Spleen (tissue), 11 donors: ENCODE measurements at regions not wholly inside any gene's neighbourhood (a gene's known extent, or its start where the extent isn't known, plus 50 kb on each side); places are given as distances from the start of the nearest gene placed in this dataset.

Experiments used
- DNase-seq: peaks from one replicate; pipeline ENCODE4 v3.0.0-alpha.2; 2020
- H3K27ac ChIP-seq, 8 donors: fragments of 200-600 bp; sonication (generic) in 7 of 8; 1 replicate in 4 of 8; 2 replicates in 4 of 8; pipeline versions ENCODE4 v1.5.0 to v1.8.0; 2016 to 2021; ENCODE audit warnings: inconsistent platforms in 4 of 8, mild to moderate bottlenecking in 4 of 8, moderate library complexity in 1 of 8
- H3K27me3 ChIP-seq, 7 donors: fragments of 200-600 bp; sonication (generic) in 6 of 7; replicated peaks in 1 of 7; 1 replicate in 4 of 7; 2 replicates in 3 of 7; pipeline versions ENCODE4 v1.5.0 to v1.8.0; 2016 to 2021; ENCODE audit warnings: inconsistent platforms in 3 of 7, mild to moderate bottlenecking in 1 of 7
- H3K36me3 ChIP-seq, 6 donors: fragments of 200-600 bp; sonication (generic) in 5 of 6; 1 replicate in 4 of 6; 2 replicates in 2 of 6; pipeline versions ENCODE4 v1.5.0 to v1.8.0; 2016 to 2021; ENCODE audit warnings: inconsistent platforms in 2 of 6
- H3K4me1 ChIP-seq, 6 donors: fragments of 200-600 bp; sonication (generic) in 5 of 6; 1 replicate in 3 of 6; 2 replicates in 3 of 6; pipeline versions ENCODE4 v1.5.0 to v1.8.0; 2016 to 2021; ENCODE audit warnings: inconsistent platforms in 3 of 6
- H3K4me3 ChIP-seq, 8 donors: fragments of 200-600 bp; sonication (generic) in 7 of 8; 1 replicate in 4 of 8; 2 replicates in 4 of 8; pipeline versions ENCODE4 v1.5.0 to v1.8.0; 2016 to 2021; ENCODE audit warnings: inconsistent platforms in 4 of 8, mild to moderate bottlenecking in 4 of 8, moderate library complexity in 2 of 8
- H3K9me3 ChIP-seq, 8 donors: fragments of 200-600 bp; sonication (generic) in 7 of 8; 1 replicate in 4 of 8; 2 replicates in 4 of 8; pipeline versions ENCODE4 v1.5.0 to v1.8.0; 2016 to 2021; ENCODE audit warnings: inconsistent platforms in 4 of 8
- CTCF ChIP-seq, 11 experiments: fragments of 200-600 bp in 7 of 11; fragments of 450-650 bp in 4 of 11; sonication (generic) in 4 of 11; IDR thresholded peaks in 8 of 11; conservative IDR thresholded peaks in 3 of 11; 1 replicate in 7 of 11; 2 replicates in 4 of 11; pipeline versions ENCODE4 v1.4.0 to v1.8.0; 2016 to 2021; ENCODE audit warnings: antibody characterized with exemption in 11 of 11, inconsistent platforms in 4 of 11, mild to moderate bottlenecking in 1 of 11
- POLR2A ChIP-seq, 3 donors: fragments of 450-650 bp; IDR thresholded peaks; one replicate each; pipeline ENCODE4 v1.5.1; 2017; ENCODE audit warnings: antibody characterized with exemption in 3 of 3, mild to moderate bottlenecking in 1 of 3
- POLR2AphosphoS5 ChIP-seq, 3 donors: sonication (generic); formaldehyde crosslinking; IDR thresholded peaks; one replicate each; pipeline ENCODE4 v1.5.1; 2017; ENCODE audit warnings: antibody characterized with exemption in 3 of 3
- WGBS, 5 donors: extraction: QIAGEN DNeasy Blood & Tissue Kit in 3 of 5; methylation state at CpG; one replicate each; pipeline versions ENCODE4 v1.1.5 to v1.1.7; 2013 to 2018; 5-methylcytosine and 5-hydroxymethylcytosine counted together
- intact Hi-C: fragments of 100-400 bp; cut with DNase I; formaldehyde crosslinking; loops from one replicate; pipeline ENCODE4 v1.15.0; 2023; ENCODE audit warnings: low total_unique reads
- donor health status: healthy with polysubstance abuse.
- donor health status: DM: no; HTN: no; CAD: no; lungs with moderate emphysema.
- donor health status: DM: no; HTN: no; CAD: no.
- donor health status: Bipolar disorder and iron deficiency.
- donor health status: healthy.
- donor health status: DM: no; HTN: no; CAD: no.
- donor health status: DM: yes; HTN: yes; CAD: no.

- intact Hi-C loops: no loop called here
- Histone ChIP-seq H3K4me3 (no peak overlapping the region), H3K9me3 (no peaks in the 10 kb centered on the region), H3K27me3 (peaks cover 0 to 38% (median 5%) of the 10 kb centered on the region in 7 donors), H3K36me3 (no peaks in the 10 kb centered on the region), H3K4me1 (peaks cover 0 to 43% (median 19%) of the 10 kb centered on the region in 6 donors), H3K27ac (no peak overlapping the region)
- WGBS, 5 donors: 85 to 98% (median 95%) methylated on average over 8 of the region's 8 CpGs
- TF ChIP-seq CTCF (IDR thresholded peaks at IDR 0.05 in 8 of 11, conservative IDR thresholded peaks at IDR 0.05 in 3 of 11) (no peak), POLR2A (IDR thresholded peaks at IDR 0.05) (no peak), POLR2AphosphoS5 (IDR thresholded peaks at IDR 0.05) (no peak)
- DNase-seq: no peak
These were observed 52.1 kb upstream of the WNT7B start for GRCh38 chr22:46029036-46029435.

- peaks cover 0 to 46% (median 19%) of the 10 kb centered on the region in 6 donors for H3K4me1 ChIP-seq
- no peaks in the 10 kb centered on the region for H3K9me3 ChIP-seq
- WGBS, 5 donors: 82 to 92% (median 89%) methylated on average over 6 of the region's 6 CpGs
- peak; percentile 29 for DNase-seq
- TF ChIP-seq CTCF (IDR thresholded peaks at IDR 0.05 in 8 of 11, conservative IDR thresholded peaks at IDR 0.05 in 3 of 11): no peak
- no peak for TF ChIP-seq POLR2AphosphoS5 (IDR thresholded peaks at IDR 0.05)
- TF ChIP-seq POLR2A (IDR thresholded peaks at IDR 0.05): no peak
- peaks cover 0 to 38% (median 5%) of the 10 kb centered on the region in 7 donors for H3K27me3 ChIP-seq
- no peak overlapping the region for H3K27ac ChIP-seq
- no peak overlapping the region for H3K4me3 ChIP-seq
- H3K36me3 ChIP-seq: no peaks in the 10 kb centered on the region
- intact Hi-C loops: no loop called here
These were observed 52.7 kb upstream of the WNT7B start for GRCh38 chr22:46029574-46030200.

GRCh38 chr22:46030231-46030880, 53.4 kb upstream of the WNT7B start:
- peaks cover 4 to 53% (median 26%) of the 10 kb centered on the region in 6 donors for H3K4me1 ChIP-seq
- TF ChIP-seq POLR2A (IDR thresholded peaks at IDR 0.05) (no peak), CTCF (IDR thresholded peaks at IDR 0.05 in 8 of 11, conservative IDR thresholded peaks at IDR 0.05 in 3 of 11) (no peak), POLR2AphosphoS5 (IDR thresholded peaks at IDR 0.05) (no peak)
- DNase-seq: peak; percentile 66
- H3K4me3 ChIP-seq: no peak overlapping the region
- no peaks in the 10 kb centered on the region for H3K36me3 ChIP-seq
- intact Hi-C loops: no loop called here
- H3K27me3 ChIP-seq: peaks cover 0 to 31% (median 5%) of the 10 kb centered on the region in 7 donors
- H3K27ac ChIP-seq: no peak overlapping the region
- WGBS, 5 donors: 70 to 83% (median 74%) methylated on average over 8 to 11 of the region's 11 CpGs
- H3K9me3 ChIP-seq: no peaks in the 10 kb centered on the region

GRCh38 chr22:46031066-46031465, 54.1 kb upstream of the WNT7B start:
- no peaks in the 10 kb centered on the region for H3K9me3 ChIP-seq
- H3K27me3 ChIP-seq: peaks cover 0 to 24% (median 5%) of the 10 kb centered on the region in 7 donors
- H3K4me1 ChIP-seq: peaks cover 5 to 52% (median 24%) of the 10 kb centered on the region in 6 donors
- no peaks in the 10 kb centered on the region for H3K36me3 ChIP-seq
- intact Hi-C loops: no loop called here
- WGBS, 5 donors: 88 to 95% (median 93%) methylated on average over 12 to 13 of the region's 13 CpGs
- peak; percentile 59 for DNase-seq
- no peak overlapping the region for H3K27ac ChIP-seq
- no peak overlapping the region for H3K4me3 ChIP-seq
- TF ChIP-seq CTCF (IDR thresholded peaks at IDR 0.05 in 8 of 11, conservative IDR thresholded peaks at IDR 0.05 in 3 of 11) (no peak), POLR2AphosphoS5 (IDR thresholded peaks at IDR 0.05) (no peak), POLR2A (IDR thresholded peaks at IDR 0.05) (no peak)
